ENCODE measurements at regions not wholly inside any gene's neighbourhood (a gene's known extent, or its start where the extent isn't known, plus 50 kb on each side); places are given as distances from the start of the nearest gene placed in this dataset.

DNA sequence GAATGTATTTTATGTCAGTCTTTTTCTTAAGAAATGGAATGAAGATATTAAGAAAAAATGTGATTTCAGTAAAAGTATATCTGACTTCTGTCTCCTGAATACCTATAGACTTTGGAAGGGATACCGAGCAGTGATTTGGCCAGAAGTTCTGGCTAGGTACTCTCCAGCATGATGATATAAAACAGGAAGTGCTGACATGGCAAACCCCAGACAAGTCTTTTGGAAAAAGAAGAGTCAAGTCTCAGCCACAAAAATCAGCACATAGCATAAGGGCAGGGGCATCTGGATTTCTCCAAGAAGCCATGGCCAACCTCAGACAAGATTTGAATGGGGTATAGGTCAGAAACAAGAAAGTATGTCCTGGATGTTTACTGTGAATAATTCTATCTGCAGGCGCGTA is 643.3 kb upstream of the ARRDC4 start:
- H3K9me1 ChIP-seq (ENCODE audit: control insufficient read depth, insufficient read depth, low read length), result no peaks in the 10 kb centered on the region
- H3K4me3 ChIP-seq, result no peak overlapping the region
- ChIA-PET CTCF (ENCODE audit: low intra/inter-chr PET ratio) (no interaction called here), POLR2A (no interaction called here)
- H4K20me1 ChIP-seq (replicated peaks; ENCODE audit: control insufficient read depth, insufficient read depth, low read length), result no peaks in the 10 kb centered on the region
- in situ Hi-C loops (cut with MboI), result no loop called here
- no peak overlapping the region for H3K9ac ChIP-seq (ENCODE audit: insufficient read depth in 1 of 2, low read depth in 2 of 2, low read length in 2 of 2)
- H3K27ac ChIP-seq (ENCODE audit: extremely low read depth, low read depth, low read length), result no peak overlapping the region
- TF ChIP-seq MAFK (IDR thresholded peaks at IDR 0.05; ENCODE audit: low read length) (peak; percentile 44; the same call in 1 of the 2 replicates), SAP30 (IDR thresholded peaks at IDR 0.05; ENCODE audit: borderline replicate concordance, insufficient read depth, low read depth, low read length, poor library complexity, severe bottlenecking) (no peak)
- no peaks in the 10 kb centered on the region for H3K27me3 ChIP-seq (ENCODE audit: control insufficient read depth in 2 of 2, insufficient read depth in 2 of 2, low read length in 2 of 2)
- FAIRE-seq (no peak), DNase-seq (ENCODE audit: extremely low read depth in 1 of 4, low spot score in 3 of 4) (no peak), ATAC-seq (no peak)
- H2AFZ ChIP-seq (ENCODE audit: low read depth, low read length), result no peak overlapping the region
- no TSS peak for BruUV-seq (replicated peaks)
- no peaks in the 10 kb centered on the region for H3K4me1 ChIP-seq (replicated peaks in 1 of 2; ENCODE audit: control insufficient read depth in 2 of 2, insufficient read depth in 2 of 2, low read length in 2 of 2)
- no peaks in the 10 kb centered on the region for H3K36me3 ChIP-seq (ENCODE audit: control insufficient read depth, insufficient read depth, low read length)
- no peaks in the 10 kb centered on the region; the same call in 1 of the 2 replicates for H3K9me3 ChIP-seq (replicated peaks; ENCODE audit: control insufficient read depth, insufficient read depth, low read depth, low read length)
- intact Hi-C loops (cut with micrococcal nuclease), result no loop called here
- WGBS (ENCODE audit: insufficient coverage, low coverage, missing lambda C conversion rate), result 0% methylated on average over 3 of the region's 3 CpGs
- no peaks in the 10 kb centered on the region for H3K79me2 ChIP-seq (ENCODE audit: control insufficient read depth, insufficient read depth, low read length)
- no peak overlapping the region for H3K4me2 ChIP-seq (ENCODE audit: insufficient read depth, low read length)

GRCh38 chr15:97319291-97319690 is 641.2 kb upstream of the ARRDC4 start:
- POLR2A ChIA-PET, result no interaction called here
- 3% methylated on average over 5 of the region's 5 CpGs for WGBS (ENCODE audit: insufficient coverage, low coverage, missing lambda C conversion rate)
- Histone ChIP-seq H3K9me1 (ENCODE audit: control insufficient read depth, insufficient read depth, low read length) (no peaks in the 10 kb centered on the region), H3K27ac (ENCODE audit: extremely low read depth, low read depth, low read length) (no peak overlapping the region), H3K27me3 (ENCODE audit: control insufficient read depth in 2 of 2, insufficient read depth in 2 of 2, low read length in 2 of 2) (no peaks in the 10 kb centered on the region), H3K4me3 (no peak overlapping the region), H3K36me3 (ENCODE audit: control insufficient read depth, insufficient read depth, low read length) (no peaks in the 10 kb centered on the region), H3K4me2 (ENCODE audit: insufficient read depth, low read length) (no peak overlapping the region), H3K79me2 (ENCODE audit: control insufficient read depth, insufficient read depth, low read length) (no peaks in the 10 kb centered on the region), H3K9ac (ENCODE audit: insufficient read depth in 1 of 2, low read depth in 2 of 2, low read length in 2 of 2) (no peak overlapping the region), H3K4me1 (replicated peaks in 1 of 2; ENCODE audit: control insufficient read depth in 2 of 2, insufficient read depth in 2 of 2, low read length in 2 of 2) (no peaks in the 10 kb centered on the region), H3K9me3 (replicated peaks; ENCODE audit: control insufficient read depth, insufficient read depth, low read depth, low read length) (peaks cover 2% of the 10 kb centered on the region; the same call in 1 of the 2 replicates), H4K20me1 (replicated peaks; ENCODE audit: control insufficient read depth, insufficient read depth, low read length) (no peaks in the 10 kb centered on the region), H2AFZ (ENCODE audit: low read depth, low read length) (no peak overlapping the region)
- in situ Hi-C loops (cut with MboI) (no loop called here), intact Hi-C loops (cut with micrococcal nuclease) (no loop called here)
- no peak for DNase-seq (ENCODE audit: extremely low read depth in 1 of 4, low spot score in 3 of 4)
- BruUV-seq (replicated peaks), result no TSS peak
- FAIRE-seq, result no peak
- CTCF ChIA-PET (ENCODE audit: low intra/inter-chr PET ratio), result no interaction called here
- no peak for ATAC-seq
- no peak for TF ChIP-seq ERF (CRISPR knock-in tag; IDR thresholded peaks at IDR 0.05)
- no peak for TF ChIP-seq HCFC1 (IDR thresholded peaks at IDR 0.05; ENCODE audit: low read depth, low read length)
- TF ChIP-seq RAD21 (CRISPR knock-in tag; conservative IDR thresholded peaks at IDR 0.05 in 1 of 2, IDR thresholded peaks at IDR 0.05 in 1 of 2), result no peak
- no peak for TF ChIP-seq RUNX1 (IDR thresholded peaks at IDR 0.05; ENCODE audit: low read depth)
- TF ChIP-seq NR2C1 (IDR thresholded peaks at IDR 0.05), result no peak
- TF ChIP-seq NR2C1 (tag; IDR thresholded peaks at IDR 0.05), result no peak
- TF ChIP-seq NR3C1 (CRISPR knock-in tag; IDR thresholded peaks at IDR 0.05), result no peak
- no peak for TF ChIP-seq NCOR1 (IDR thresholded peaks at IDR 0.05)
- TF ChIP-seq, protein P1, sequence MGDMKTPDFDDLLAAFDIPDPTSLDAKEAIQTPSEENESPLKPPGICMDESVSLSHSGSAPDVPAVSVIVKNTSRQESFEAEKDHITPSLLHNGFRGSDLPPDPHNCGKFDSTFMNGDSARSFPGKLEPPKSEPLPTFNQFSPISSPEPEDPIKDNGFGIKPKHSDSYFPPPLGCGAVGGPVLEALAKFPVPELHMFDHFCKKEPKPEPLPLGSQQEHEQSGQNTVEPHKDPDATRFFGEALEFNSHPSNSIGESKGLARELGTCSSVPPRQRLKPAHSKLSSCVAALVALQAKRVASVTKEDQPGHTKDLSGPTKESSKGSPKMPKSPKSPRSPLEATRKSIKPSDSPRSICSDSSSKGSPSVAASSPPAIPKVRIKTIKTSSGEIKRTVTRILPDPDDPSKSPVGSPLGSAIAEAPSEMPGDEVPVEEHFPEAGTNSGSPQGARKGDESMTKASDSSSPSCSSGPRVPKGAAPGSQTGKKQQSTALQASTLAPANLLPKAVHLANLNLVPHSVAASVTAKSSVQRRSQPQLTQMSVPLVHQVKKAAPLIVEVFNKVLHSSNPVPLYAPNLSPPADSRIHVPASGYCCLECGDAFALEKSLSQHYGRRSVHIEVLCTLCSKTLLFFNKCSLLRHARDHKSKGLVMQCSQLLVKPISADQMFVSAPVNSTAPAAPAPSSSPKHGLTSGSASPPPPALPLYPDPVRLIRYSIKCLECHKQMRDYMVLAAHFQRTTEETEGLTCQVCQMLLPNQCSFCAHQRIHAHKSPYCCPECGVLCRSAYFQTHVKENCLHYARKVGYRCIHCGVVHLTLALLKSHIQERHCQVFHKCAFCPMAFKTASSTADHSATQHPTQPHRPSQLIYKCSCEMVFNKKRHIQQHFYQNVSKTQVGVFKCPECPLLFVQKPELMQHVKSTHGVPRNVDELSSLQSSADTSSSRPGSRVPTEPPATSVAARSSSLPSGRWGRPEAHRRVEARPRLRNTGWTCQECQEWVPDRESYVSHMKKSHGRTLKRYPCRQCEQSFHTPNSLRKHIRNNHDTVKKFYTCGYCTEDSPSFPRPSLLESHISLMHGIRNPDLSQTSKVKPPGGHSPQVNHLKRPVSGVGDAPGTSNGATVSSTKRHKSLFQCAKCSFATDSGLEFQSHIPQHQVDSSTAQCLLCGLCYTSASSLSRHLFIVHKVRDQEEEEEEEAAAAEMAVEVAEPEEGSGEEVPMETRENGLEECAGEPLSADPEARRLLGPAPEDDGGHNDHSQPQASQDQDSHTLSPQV (IDR thresholded peaks at IDR 0.05), result no peak
- TF ChIP-seq DEAF1 (CRISPR knock-in tag; IDR thresholded peaks at IDR 0.05), result no peak

Data from K562 (cell line).